K562 (cell line): ENCODE measurements at regions not wholly inside any gene's neighbourhood (a gene's known extent, or its start where the extent isn't known, plus 50 kb on each side); places are given as distances from the start of the nearest gene placed in this dataset.

Source experiments
- ATAC-seq: fragments of 200-7000 bp; cut with Tn5 transposase; 3 replicates; pipeline ENCODE4 v1.9.1; 2020; ENCODE audit warnings: moderate library complexity
- BruUV-seq: library from RNA; stranded (reverse); fragments of 400-500 nt; replicated peaks from 2 replicates; lab custom pipeline; 2021; lab: Mats Ljungman, UMichigan
- CTCF ChIA-PET: fragments of 300-600 bp; formaldehyde crosslinking; extraction: SDS; loops from one replicate; lab custom pipeline; 2021; ENCODE audit warnings: low intra/inter-chr PET ratio; lab: Yijun Ruan, JAX
- POLR2A ChIA-PET: fragments of 300-600, 350-650 bp; sonication (Branson Sonifier 250); formaldehyde crosslinking; extraction: SDS; loops from one replicate; lab custom pipeline; 2021; ENCODE audit warnings: antibody characterized with exemption, inconsistent platforms; lab: Yijun Ruan, JAX
- DNase-seq, 4 experiments: peaks; one replicate each; pipeline versions ENCODE4 v3.0.0 to v3.0.0-alpha.2; 2011 to 2018; ENCODE audit warnings: low spot score in 3 of 4, mixed read lengths in 3 of 4; ENCODE audit errors: extremely low read depth in 1 of 4
- FAIRE-seq: peaks from 2 replicates; lab custom pipeline; 2011; peaks lifted over from hg19 to GRCh38; lab: Jason Lieb, UNC
- H2AFZ ChIP-seq: 2 replicates; pipeline ENCODE4 v1.6.0; 2011; ENCODE audit warnings: low read depth, low read length, control low read depth, inconsistent platforms
- H3K27ac ChIP-seq: fragments of 200-600 bp; 3 replicates; pipeline ENCODE4 v1.8.0; 2011; ENCODE audit warnings: low read depth, mild to moderate bottlenecking, control low read depth, inconsistent platforms, low read length, moderate library complexity, mixed read lengths; ENCODE audit errors: extremely low read depth
- H3K27me3 ChIP-seq, 2 experiments: fragments of 300-600 bp in 1 of 2; 2 replicates in 1 of 2; 3 replicates in 1 of 2; pipeline versions ENCODE4 v1.6.0 to v1.8.0; 2011; ENCODE audit warnings: inconsistent platforms in 2 of 2, low read length in 2 of 2, mild to moderate bottlenecking in 1 of 2, mixed read lengths in 1 of 2, moderate library complexity in 1 of 2; ENCODE audit not compliant: control insufficient read depth in 2 of 2, insufficient read depth in 2 of 2
- H3K36me3 ChIP-seq: fragments of 300-600 bp; 3 replicates; pipeline ENCODE4 v1.8.0; 2011; ENCODE audit warnings: mild to moderate bottlenecking, low read length, inconsistent platforms; ENCODE audit not compliant: control insufficient read depth, insufficient read depth
- H3K4me1 ChIP-seq, 2 experiments: fragments of 200-600 bp in 1 of 2; replicated peaks in 1 of 2; 2 replicates in 1 of 2; 3 replicates in 1 of 2; pipeline versions ENCODE4 v1.5.1 to v1.8.0; 2011; ENCODE audit warnings: inconsistent platforms in 2 of 2, low read length in 2 of 2, mild to moderate bottlenecking in 1 of 2, mixed read lengths in 1 of 2, moderate library complexity in 1 of 2; ENCODE audit not compliant: control insufficient read depth in 2 of 2, insufficient read depth in 2 of 2
- H3K4me2 ChIP-seq: 2 replicates; pipeline ENCODE4 v1.6.1; 2011; ENCODE audit warnings: low read length, control low read depth, inconsistent platforms, mixed read lengths; ENCODE audit not compliant: insufficient read depth
- H3K4me3 ChIP-seq: fragments of 200-600 bp; sonication (generic), shearing (Covaris generic); 2 replicates; pipeline ENCODE4 v1.5.1; 2016; ENCODE audit warnings: control low read depth, inconsistent platforms
- H3K79me2 ChIP-seq: fragments of 200-600 bp; 3 replicates; pipeline ENCODE4 v1.8.0; 2011; ENCODE audit warnings: low read length, inconsistent platforms; ENCODE audit not compliant: control insufficient read depth, insufficient read depth
- H3K9ac ChIP-seq, 2 experiments: 2 replicates each; pipeline versions ENCODE4 v1.6.0 to v1.6.1; 2011; ENCODE audit warnings: low read depth in 2 of 2, low read length in 2 of 2, control low read depth in 1 of 2, inconsistent platforms in 1 of 2, mild to moderate bottlenecking in 1 of 2, mixed read lengths in 1 of 2; ENCODE audit not compliant: insufficient read depth in 1 of 2
- H3K9me1 ChIP-seq: one replicate; pipeline ENCODE4 v1.6.0; 2011; ENCODE audit warnings: inconsistent platforms, mild to moderate bottlenecking, low read length, moderate library complexity; ENCODE audit not compliant: control insufficient read depth, insufficient read depth
- H3K9me3 ChIP-seq: replicated peaks from 2 replicates; pipeline ENCODE4 v1.5.1; 2011; ENCODE audit warnings: low read depth, low read length, inconsistent platforms; ENCODE audit not compliant: control insufficient read depth, insufficient read depth
- H4K20me1 ChIP-seq: replicated peaks from 2 replicates; pipeline ENCODE4 v1.6.1; 2011; ENCODE audit warnings: low read length, inconsistent platforms, mixed read lengths; ENCODE audit not compliant: control insufficient read depth, insufficient read depth
- CEBPB ChIP-seq: fragments of 450-650 bp; IDR thresholded peaks from 2 replicates; pipeline ENCODE4 v1.6.1; 2016; ENCODE audit warnings: missing genetic modification characterization, missing compliant biosample characterization
- COPS2 ChIP-seq: fragments of 450-650 bp; conservative IDR thresholded peaks from 2 replicates; pipeline ENCODE4 v1.6.1; 2016; ENCODE audit warnings: mild to moderate bottlenecking, moderate library complexity
- CXXC5 ChIP-seq: fragments of 250-450 bp; sonication (Bioruptor Pico); IDR thresholded peaks from 2 replicates; pipeline ENCODE4 v1.8.0; 2022; ENCODE audit warnings: inconsistent platforms, mild to moderate bottlenecking, moderate library complexity
- ETV1 ChIP-seq: fragments of 450-650 bp; conservative IDR thresholded peaks from 2 replicates; pipeline ENCODE4 v1.6.1; 2016; ENCODE audit warnings: missing genetic modification characterization, control low read depth, low read depth, missing compliant biosample characterization
- HMG20A ChIP-seq: fragments of 450-650 bp; formaldehyde crosslinking; conservative IDR thresholded peaks from 2 replicates; pipeline ENCODE4 v1.4.0; 2020; ENCODE audit warnings: mild to moderate bottlenecking, mixed read lengths
- KLF6 ChIP-seq: fragments of 250-450 bp; sonication (Bioruptor Pico); IDR thresholded peaks from 2 replicates; pipeline ENCODE4 v1.4.0; 2020; ENCODE audit warnings: mild to moderate bottlenecking, moderate library complexity, borderline replicate concordance
- NEUROD1 ChIP-seq: fragments of 150-350 bp; IDR thresholded peaks from 2 replicates; pipeline ENCODE4 v1.6.1; 2014; ENCODE audit warnings: borderline replicate concordance, low read length, low read depth; ENCODE audit not compliant: partially characterized antibody
- NR2C1 ChIP-seq, 2 experiments: fragments of 450-650 bp; IDR thresholded peaks; 2 replicates each; pipeline ENCODE4 v1.6.1; 2017; ENCODE audit warnings: mild to moderate bottlenecking in 2 of 2, antibody characterized with exemption in 1 of 2, inconsistent platforms in 1 of 2, missing compliant biosample characterization in 1 of 2, missing genetic modification characterization in 1 of 2
- PPARD ChIP-seq: fragments of 250-450 bp; sonication (Bioruptor Pico); IDR thresholded peaks from 2 replicates; pipeline ENCODE4 v1.8.0; 2022; ENCODE audit warnings: inconsistent platforms, mild to moderate bottlenecking, moderate library complexity
- RBBP5 ChIP-seq: fragments of 200-600 bp; sonication (generic); IDR thresholded peaks from 2 replicates; pipeline ENCODE4 v1.6.1; 2012; ENCODE audit warnings: borderline replicate concordance, mild to moderate bottlenecking, low read length, control low read depth, inconsistent platforms; ENCODE audit not compliant: insufficient read depth, poor library complexity, severe bottlenecking
- RBM34 ChIP-seq: fragments of 200-400 bp; formaldehyde crosslinking; IDR thresholded peaks from 2 replicates; pipeline ENCODE4 v1.6.1; 2018; ENCODE audit warnings: low read length, borderline replicate concordance; ENCODE audit not compliant: insufficient read depth
- RCOR1 ChIP-seq, 2 experiments: IDR thresholded peaks; 2 replicates each; pipeline ENCODE4 v1.6.1; 2012; ENCODE audit warnings: low read depth in 2 of 2, low read length in 2 of 2, borderline replicate concordance in 1 of 2, improper control_type of control experiment in 1 of 2
- SIN3B ChIP-seq: fragments of 450-650 bp; IDR thresholded peaks from 2 replicates; pipeline ENCODE4 v1.6.1; 2017; ENCODE audit warnings: low read depth, mild to moderate bottlenecking, moderate library complexity
- SOX6 ChIP-seq: fragments of 450-650 bp; IDR thresholded peaks from 2 replicates; pipeline ENCODE4 v1.6.1; 2014; ENCODE audit warnings: mild to moderate bottlenecking
- SRSF9 ChIP-seq: fragments of 200-400 bp; formaldehyde crosslinking; IDR thresholded peaks from 2 replicates; pipeline ENCODE4 v1.6.1; 2017; ENCODE audit warnings: low read depth, low read length, borderline replicate concordance
- TBL1XR1 ChIP-seq, 2 experiments: IDR thresholded peaks; 2 replicates each; pipeline ENCODE4 v1.6.1; 2012; ENCODE audit warnings: improper control_type of control experiment in 2 of 2, low read length in 2 of 2, mild to moderate bottlenecking in 1 of 2
- ZNF232 ChIP-seq: sonication (generic); formaldehyde crosslinking; IDR thresholded peaks from 2 replicates; pipeline ENCODE4 v1.8.0; 2022; ENCODE audit warnings: mild to moderate bottlenecking, missing genetic modification reagents
- ZNF274 ChIP-seq: IDR thresholded peaks from 2 replicates; pipeline ENCODE4 v1.6.1; 2011; ENCODE audit warnings: low read depth, mild to moderate bottlenecking, low read length, moderate library complexity, borderline replicate concordance
- ZNF717 ChIP-seq: fragments of 250-450 bp; sonication (Bioruptor Pico); IDR thresholded peaks from 2 replicates; pipeline ENCODE4 v1.5.0; 2021
- WGBS: fragments of 100-300 bp; shearing (Covaris generic); methylation state at CpG from one replicate; pipeline ENCODE4 v1.1.6; 2016; ENCODE audit warnings: low coverage, mixed read lengths; ENCODE audit not compliant: insufficient coverage; ENCODE audit errors: missing lambda C conversion rate; 5-methylcytosine and 5-hydroxymethylcytosine counted together
- in situ Hi-C: fragments of 300-500 bp; cut with MboI; formaldehyde crosslinking; loops from 4 replicates; pipeline ENCODE4 v1.15.0; 2018; ENCODE audit warnings: inconsistent platforms, mixed read lengths
- intact Hi-C: fragments of 100-400 bp; cut with micrococcal nuclease; formaldehyde crosslinking; loops from 2 replicates; pipeline ENCODE4 v1.14.2; 2022
- TF ChIP-seq, protein P1 (sequence below): fragments of 150-350 bp; IDR thresholded peaks from 2 replicates; pipeline ENCODE4 v1.6.1; 2014; ENCODE audit warnings: low read depth, mild to moderate bottlenecking, low read length, borderline replicate concordance

DNA sequence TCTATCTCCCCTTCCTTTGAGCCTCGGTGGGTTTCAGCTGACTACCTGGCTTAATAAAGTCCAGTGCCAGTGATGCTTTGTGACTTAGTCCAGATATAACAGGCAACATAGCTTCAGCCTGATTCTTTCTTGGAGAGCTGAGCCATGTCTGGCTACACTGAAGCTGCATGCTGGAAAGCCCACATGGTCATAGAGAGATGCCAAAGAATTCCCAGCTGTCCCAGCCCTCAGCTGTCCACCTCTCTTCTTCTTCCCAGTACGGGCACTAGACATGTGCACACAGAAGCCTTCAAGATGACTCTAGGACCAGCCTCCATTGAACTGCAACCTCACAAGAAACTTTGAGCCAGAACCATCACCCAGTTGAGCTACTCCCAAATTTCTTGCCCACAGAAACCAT is 154.1 kb upstream of the MYLIP start (continued):
- TF ChIP-seq, protein P1, sequence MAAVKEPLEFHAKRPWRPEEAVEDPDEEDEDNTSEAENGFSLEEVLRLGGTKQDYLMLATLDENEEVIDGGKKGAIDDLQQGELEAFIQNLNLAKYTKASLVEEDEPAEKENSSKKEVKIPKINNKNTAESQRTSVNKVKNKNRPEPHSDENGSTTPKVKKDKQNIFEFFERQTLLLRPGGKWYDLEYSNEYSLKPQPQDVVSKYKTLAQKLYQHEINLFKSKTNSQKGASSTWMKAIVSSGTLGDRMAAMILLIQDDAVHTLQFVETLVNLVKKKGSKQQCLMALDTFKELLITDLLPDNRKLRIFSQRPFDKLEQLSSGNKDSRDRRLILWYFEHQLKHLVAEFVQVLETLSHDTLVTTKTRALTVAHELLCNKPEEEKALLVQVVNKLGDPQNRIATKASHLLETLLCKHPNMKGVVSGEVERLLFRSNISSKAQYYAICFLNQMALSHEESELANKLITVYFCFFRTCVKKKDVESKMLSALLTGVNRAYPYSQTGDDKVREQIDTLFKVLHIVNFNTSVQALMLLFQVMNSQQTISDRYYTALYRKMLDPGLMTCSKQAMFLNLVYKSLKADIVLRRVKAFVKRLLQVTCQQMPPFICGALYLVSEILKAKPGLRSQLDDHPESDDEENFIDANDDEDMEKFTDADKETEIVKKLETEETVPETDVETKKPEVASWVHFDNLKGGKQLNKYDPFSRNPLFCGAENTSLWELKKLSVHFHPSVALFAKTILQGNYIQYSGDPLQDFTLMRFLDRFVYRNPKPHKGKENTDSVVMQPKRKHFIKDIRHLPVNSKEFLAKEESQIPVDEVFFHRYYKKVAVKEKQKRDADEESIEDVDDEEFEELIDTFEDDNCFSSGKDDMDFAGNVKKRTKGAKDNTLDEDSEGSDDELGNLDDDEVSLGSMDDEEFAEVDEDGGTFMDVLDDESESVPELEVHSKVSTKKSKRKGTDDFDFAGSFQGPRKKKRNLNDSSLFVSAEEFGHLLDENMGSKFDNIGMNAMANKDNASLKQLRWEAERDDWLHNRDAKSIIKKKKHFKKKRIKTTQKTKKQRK: no peak
- TF ChIP-seq ZNF232 (CRISPR knock-in tag) (no peak), HMG20A (no peak)

DNA sequence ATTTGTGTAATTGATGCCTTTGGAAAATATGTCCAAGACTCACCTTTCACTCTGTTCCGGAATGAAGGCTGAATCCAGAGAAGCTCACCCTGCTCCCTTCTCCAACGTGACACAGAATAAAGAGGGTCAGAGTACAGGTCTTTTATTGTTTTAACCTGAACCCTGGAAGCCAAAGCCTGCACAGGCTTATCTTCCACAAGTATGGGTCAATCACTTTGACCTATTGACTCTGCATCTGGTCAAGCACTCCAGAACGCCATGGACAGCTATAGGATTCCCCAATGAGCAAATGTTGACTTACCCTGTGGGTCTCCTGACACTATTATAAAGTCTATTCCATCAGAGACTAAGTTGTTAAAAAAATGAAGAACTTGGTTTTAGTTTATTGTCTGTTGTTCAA is 158.4 kb upstream of the MYLIP start:
- H3K9ac ChIP-seq: no peak overlapping the region
- intact Hi-C loops (no loop called here), in situ Hi-C loops (no loop called here)
- FAIRE-seq (peak; percentile 72), DNase-seq (peak in 1 of 4 experiments; percentile 40), ATAC-seq (peak; percentile 62)
- no peaks in the 10 kb centered on the region for H4K20me1 ChIP-seq
- ChIA-PET POLR2A (no interaction called here), CTCF (no interaction called here)
- peaks cover 4 to 11% of the 10 kb centered on the region in 2 experiments; a peak in 2 of 5 replicates for H3K4me1 ChIP-seq
- H3K9me1 ChIP-seq: no peaks in the 10 kb centered on the region
- no peaks in the 10 kb centered on the region for H3K9me3 ChIP-seq
- 20% methylated on average over 3 of the region's 3 CpGs for WGBS
- H3K79me2 ChIP-seq: no peaks in the 10 kb centered on the region
- H3K4me3 ChIP-seq: no peak overlapping the region
- H3K4me2 ChIP-seq: no peak overlapping the region
- H3K27ac ChIP-seq: no peak overlapping the region
- H3K27me3 ChIP-seq: no peaks in the 10 kb centered on the region
- BruUV-seq: no TSS peak
- H2AFZ ChIP-seq: no peak overlapping the region
- no peaks in the 10 kb centered on the region for H3K36me3 ChIP-seq
- TF ChIP-seq RCOR1 (IDR thresholded peaks at IDR 0.05; ENCODE audit: borderline replicate concordance in 1 of 2, low read depth in 2 of 2, low read length in 2 of 2) (0 out of 4 replicates have a peak, but pooled peaks of 1 of the 2 experiments have one; percentile 51), NEUROD1 (no peak), KLF6 (CRISPR knock-in tag) (no peak), CEBPB (tag) (no peak), TBL1XR1 (IDR thresholded peaks at IDR 0.05; ENCODE audit: low read length in 2 of 2) (no peak), SIN3B (no peak), ZNF717 (CRISPR knock-in tag) (no peak), PPARD (no peak), SOX6 (0 out of 2 replicates have a peak, but pooled peaks have one; percentile 14), CXXC5 (CRISPR knock-in tag) (peak; percentile 42; the same call in 1 of the 2 replicates), ZNF232 (CRISPR knock-in tag) (no peak), SRSF9 (no peak), RBBP5 (no peak), RBM34 (no peak), NR2C1 (IDR thresholded peaks at IDR 0.05) (no peak), NR2C1 (tag; IDR thresholded peaks at IDR 0.05) (0 out of 2 replicates have a peak, but pooled peaks have one; percentile 31), COPS2 (no peak), ETV1 (tag) (no peak), ZNF274 (no peak)
